Inflammatory macrophage treated with lipopolysaccharide for 1 hour (primary cell): ENCODE measurements at regions not wholly inside any gene's neighbourhood (a gene's known extent, or its start where the extent isn't known, plus 50 kb on each side); places are given as distances from the start of the nearest gene placed in this dataset.
A peak's percentile ranks its signal among the peaks of the same experiment; 100 is the strongest.

Experiments
- DNase-seq, 2 donors: peaks; one replicate each; pipeline ENCODE4 v3.0.0-alpha.2; 2020 to 2022

- DNase-seq = no peak
Observed at GRCh38 chr14:83384253-83384652, 1850.6 kb upstream of the SEL1L start.

- DNase-seq = no peak
Observed at GRCh38 chr14:83395321-83395720, 1861.7 kb upstream of the SEL1L start.

GRCh38 chr14:83416476-83416875 lies 1882.8 kb upstream of the SEL1L start:
- no peak for DNase-seq

GRCh38 chr14:83419420-83419819 lies 1885.8 kb upstream of the SEL1L start:
- DNase-seq = no peak

- no peak for DNase-seq
Observed at GRCh38 chr14:83421711-83422110, 1888.1 kb upstream of the SEL1L start.

GRCh38 chr14:83425138-83425537 lies 1891.5 kb upstream of the SEL1L start:
- DNase-seq = no peak

- no peak for DNase-seq
Observed at GRCh38 chr14:83425706-83426105, 1892.1 kb upstream of the SEL1L start.

GRCh38 chr14:83433618-83434017 lies 1900.0 kb upstream of the SEL1L start:
- DNase-seq = no peak

- no peak for DNase-seq
Observed at GRCh38 chr14:83441801-83442200, 1908.1 kb upstream of the SEL1L start.

GRCh38 chr14:83455561-83455960 lies 1921.9 kb upstream of the SEL1L start:
- DNase-seq = no peak

GRCh38 chr14:83461521-83461920 lies 1927.9 kb upstream of the SEL1L start:
- no peak for DNase-seq

GRCh38 chr14:83462759-83463158 lies 1929.1 kb upstream of the SEL1L start:
- DNase-seq = no peak

GRCh38 chr14:83463500-83464098 lies 1929.9 kb upstream of the SEL1L start:
- peak; percentile 24 to 80 for DNase-seq

- DNase-seq = no peak
Observed at GRCh38 chr14:83467811-83468210, 1934.2 kb upstream of the SEL1L start.

- DNase-seq = no peak
Observed at GRCh38 chr14:83470466-83470865, 1936.8 kb upstream of the SEL1L start.

- DNase-seq = no peak
Observed at GRCh38 chr14:83470959-83471695, 1937.5 kb upstream of the SEL1L start.

- no peak for DNase-seq
Observed at GRCh38 chr14:83473416-83474235, 1940.0 kb upstream of the SEL1L start.

- no peak for DNase-seq
Observed at GRCh38 chr14:83478741-83479140, 1945.1 kb upstream of the SEL1L start.

GRCh38 chr14:83483063-83483462 lies 1949.4 kb upstream of the SEL1L start:
- DNase-seq = no peak

GRCh38 chr14:83485591-83485990 lies 1951.9 kb upstream of the SEL1L start:
- no peak for DNase-seq

GRCh38 chr14:83491091-83491490 lies 1957.4 kb upstream of the SEL1L start:
- DNase-seq = no peak

GRCh38 chr14:83520837-83521236 lies 1987.2 kb upstream of the SEL1L start:
- no peak for DNase-seq

GRCh38 chr14:83529531-83529930 lies 1995.9 kb upstream of the SEL1L start:
- no peak for DNase-seq

- no peak for DNase-seq
Observed at GRCh38 chr14:83533734-83534133, 1996.2 kb upstream of the FLRT2 start.
